CD14-positive monocyte (primary cell): ENCODE measurements at regions not wholly inside any gene's neighbourhood (a gene's known extent, or its start where the extent isn't known, plus 50 kb on each side); places are given as distances from the start of the nearest gene placed in this dataset.
A peak's percentile ranks its signal among the peaks of the same experiment; 100 is the strongest.

Experiments
- DNase-seq, 3 donors: peaks; one replicate each; pipeline ENCODE4 v3.0.0-alpha.2; 2011 to 2022
- H2AFZ ChIP-seq: 2 replicates; pipeline ENCODE4 v1.6.0; 2012; ENCODE audit warnings: mild to moderate bottlenecking, low read depth, low read length, inconsistent platforms; ENCODE audit not compliant: insufficient read depth, poor library complexity, severe bottlenecking
- H3K27ac ChIP-seq, 2 donors: 1 replicate in 1 of 2; 2 replicates in 1 of 2; pipeline ENCODE4 v1.5.1; 2012 to 2013; ENCODE audit warnings: low read length in 2 of 2, control low read depth in 1 of 2, inconsistent platforms in 1 of 2, low read depth in 1 of 2, mild to moderate bottlenecking in 1 of 2
- H3K27me3 ChIP-seq, 2 donors: one replicate each; pipeline versions ENCODE4 v1.6.0 to v1.6.1; 2011 to 2013; ENCODE audit warnings: low read length in 2 of 2; ENCODE audit not compliant: control insufficient read depth in 2 of 2, insufficient read depth in 2 of 2
- H3K36me3 ChIP-seq, 2 donors: replicated peaks in 1 of 2; 1 replicate in 1 of 2; 2 replicates in 1 of 2; pipeline versions ENCODE4 v1.5.1 to v1.6.1; 2012 to 2013; ENCODE audit warnings: low read length in 2 of 2, control low read depth in 1 of 2, inconsistent platforms in 1 of 2, mild to moderate bottlenecking in 1 of 2; ENCODE audit not compliant: insufficient read depth in 2 of 2, control insufficient read depth in 1 of 2
- H3K4me1 ChIP-seq, 2 donors: 1 replicate in 1 of 2; 2 replicates in 1 of 2; pipeline versions ENCODE4 v1.5.1 to v1.6.1; 2012 to 2013; ENCODE audit warnings: low read length in 2 of 2, control low read depth in 1 of 2, inconsistent platforms in 1 of 2, mild to moderate bottlenecking in 1 of 2, moderate library complexity in 1 of 2; ENCODE audit not compliant: insufficient read depth in 2 of 2, control insufficient read depth in 1 of 2
- H3K4me2 ChIP-seq: replicated peaks from 2 replicates; pipeline ENCODE3; 2012; ENCODE audit warnings: low read length, moderate library complexity, mild to moderate bottlenecking; ENCODE audit not compliant: poor library complexity, severe bottlenecking; ENCODE audit errors: extremely low read depth
- H3K4me3 ChIP-seq, 3 experiments: fragments of 200-600 bp in 1 of 3; sonication (generic) in 1 of 3; replicated peaks in 1 of 3; 1 replicate in 2 of 3; 2 replicates in 1 of 3; pipeline ENCODE4 v1.5.1; 2011 to 2013; ENCODE audit warnings: low read length in 3 of 3, mild to moderate bottlenecking in 3 of 3, control low read depth in 2 of 3, low read depth in 2 of 3, inconsistent platforms in 1 of 3, moderate library complexity in 1 of 3
- H3K79me2 ChIP-seq: 2 replicates; pipeline ENCODE4 v1.6.0; 2012; ENCODE audit warnings: mild to moderate bottlenecking, control low read depth, inconsistent platforms, low read length, moderate library complexity; ENCODE audit not compliant: insufficient read depth
- H3K9ac ChIP-seq: 2 replicates; pipeline ENCODE4 v1.6.0; 2017; ENCODE audit warnings: low read length, mild to moderate bottlenecking; ENCODE audit not compliant: insufficient read depth, poor library complexity, severe bottlenecking
- H3K9me3 ChIP-seq, 2 donors: replicated peaks in 1 of 2; 1 replicate in 1 of 2; 2 replicates in 1 of 2; pipeline versions ENCODE4 v1.5.1 to v1.6.1; 2012 to 2013; ENCODE audit warnings: low read length in 2 of 2, control low read depth in 1 of 2; ENCODE audit not compliant: control insufficient read depth in 1 of 2, insufficient read depth in 1 of 2
- H4K20me1 ChIP-seq: 2 replicates; pipeline ENCODE4 v1.6.0; 2012; ENCODE audit warnings: mild to moderate bottlenecking, low read length, control low read depth, moderate library complexity; ENCODE audit not compliant: insufficient read depth
- H3K27ac Mint-ChIP-seq, 7 donors: one replicate each; pipeline ENCODE4 v1.8.0; 2020; ENCODE audit warnings: mild to moderate bottlenecking in 7 of 7, mixed read lengths in 7 of 7, moderate library complexity in 6 of 7, inconsistent platforms in 2 of 7
- H3K27me3 Mint-ChIP-seq, 3 donors: one replicate each; pipeline ENCODE4 v1.8.0; 2021 to 2022; ENCODE audit warnings: low read depth in 3 of 3, mild to moderate bottlenecking in 3 of 3, mixed read lengths in 3 of 3, moderate library complexity in 3 of 3, inconsistent platforms in 1 of 3
- H3K36me3 Mint-ChIP-seq, 2 donors: one replicate each; pipeline ENCODE4 v1.8.0; 2020; ENCODE audit warnings: mixed read lengths in 2 of 2, inconsistent platforms in 1 of 2, mild to moderate bottlenecking in 1 of 2
- H3K4me1 Mint-ChIP-seq: one replicate; pipeline ENCODE4 v1.8.0; 2020; ENCODE audit warnings: mild to moderate bottlenecking, mixed read lengths
- H3K4me3 Mint-ChIP-seq, 2 donors: one replicate each; pipeline ENCODE4 v1.8.0; 2020; ENCODE audit warnings: mild to moderate bottlenecking in 2 of 2, mixed read lengths in 2 of 2, moderate library complexity in 1 of 2
- H3K9me3 Mint-ChIP-seq, 7 donors: one replicate each; pipeline ENCODE4 v1.8.0; 2020 to 2022; ENCODE audit warnings: mixed read lengths in 7 of 7, mild to moderate bottlenecking in 6 of 7, moderate library complexity in 6 of 7, inconsistent platforms in 2 of 7
- CTCF ChIP-seq: fragments of 200-600 bp; IDR thresholded peaks from one replicate; pipeline ENCODE4 v1.8.0; 2022; ENCODE audit warnings: antibody characterized with exemption, mild to moderate bottlenecking
- WGBS: methylation state at CpG from one replicate; pipeline ENCODE4 v1.1.5; 2013; ENCODE audit warnings: missing lambda C conversion rate; ENCODE audit not compliant: insufficient coverage; 5-methylcytosine and 5-hydroxymethylcytosine counted together
- intact Hi-C, 2 donors: fragments of 100-400 bp; cut with micrococcal nuclease; formaldehyde crosslinking; loops; one replicate each; pipeline versions ENCODE4 v1.15.0 to v1.15.1; 2023

- no peaks in the 10 kb centered on the region for H3K4me1 ChIP-seq
- H3K9ac ChIP-seq: no peak overlapping the region
- no peak overlapping the region for H3K4me3 ChIP-seq
- Mint-ChIP-seq H3K4me3 (no peak overlapping the region), H3K4me1 (no peaks in the 10 kb centered on the region), H3K9me3 (peaks cover 0 to 1% (median 0%) of the 10 kb centered on the region in 7 donors), H3K27me3 (peaks cover 1 to 5% (median 3%) of the 10 kb centered on the region in 3 donors), H3K36me3 (no peaks in the 10 kb centered on the region), H3K27ac (peak overlapping the region in 1 of 7 donors; percentile 1)
- H3K27ac ChIP-seq: no peak overlapping the region
- no peak for DNase-seq
- no peaks in the 10 kb centered on the region for H3K27me3 ChIP-seq
- no CpG with 5 or more reads among the region's 2 CpGs for WGBS
- H4K20me1 ChIP-seq: no peaks in the 10 kb centered on the region
- H2AFZ ChIP-seq: no peak overlapping the region
- H3K79me2 ChIP-seq: no peaks in the 10 kb centered on the region
- intact Hi-C loops: no loop called here
- TF ChIP-seq CTCF: no peak
- no peaks in the 10 kb centered on the region for H3K9me3 ChIP-seq
- H3K36me3 ChIP-seq: no peaks in the 10 kb centered on the region
- no peak overlapping the region for H3K4me2 ChIP-seq
These were observed 120.6 kb downstream of the MAB21L3 start for GRCh38 chr1:116231752-116232151.

- Mint-ChIP-seq H3K4me3 (no peak overlapping the region), H3K27me3 (peaks cover 0 to 5% (median 0%) of the 10 kb centered on the region in 3 donors), H3K36me3 (no peaks in the 10 kb centered on the region), H3K4me1 (no peaks in the 10 kb centered on the region), H3K9me3 (peaks cover 0 to 1% (median 0%) of the 10 kb centered on the region in 7 donors), H3K27ac (no peak overlapping the region)
- Histone ChIP-seq H3K4me2 (no peak overlapping the region), H3K9ac (no peak overlapping the region), H3K4me1 (no peaks in the 10 kb centered on the region), H3K9me3 (no peaks in the 10 kb centered on the region), H3K79me2 (no peaks in the 10 kb centered on the region), H4K20me1 (no peaks in the 10 kb centered on the region), H3K36me3 (no peaks in the 10 kb centered on the region), H2AFZ (no peak overlapping the region), H3K27ac (no peak overlapping the region), H3K4me3 (no peak overlapping the region), H3K27me3 (no peaks in the 10 kb centered on the region)
- intact Hi-C loops: no loop called here
- no peak for DNase-seq
- no peak for TF ChIP-seq CTCF
- 33% methylated on average over 1 of the region's 2 CpGs for WGBS
These were observed 121.9 kb downstream of the MAB21L3 start for GRCh38 chr1:116232989-116233514.
